Right lobe of liver (tissue), 4 donors: ENCODE measurements at regions not wholly inside any gene's neighbourhood (a gene's known extent, or its start where the extent isn't known, plus 50 kb on each side); places are given as distances from the start of the nearest gene placed in this dataset.

ENCODE experiments used
- POLR2A ChIP-seq: fragments of 450-650 bp; IDR thresholded peaks from one replicate; pipeline ENCODE4 v1.6.1; 2017; ENCODE audit warnings: antibody characterized with exemption, mild to moderate bottlenecking
- TF ChIP-seq, protein P1 (sequence below), 4 donors: fragments of 200-600 bp in 3 of 4; fragments of 450-650 bp in 1 of 4; IDR thresholded peaks; one replicate each; pipeline versions ENCODE4 v1.5.1 to v1.8.0; 2016 to 2022; ENCODE audit warnings: antibody characterized with exemption in 4 of 4, mild to moderate bottlenecking in 2 of 4
- donor health status: DM: no; HTN: no; CAD: no.
- donor health status: DM: no; HTN: no; CAD: no.
- donor health status: DM: no; HTN: yes; CAD: no.

DNA sequence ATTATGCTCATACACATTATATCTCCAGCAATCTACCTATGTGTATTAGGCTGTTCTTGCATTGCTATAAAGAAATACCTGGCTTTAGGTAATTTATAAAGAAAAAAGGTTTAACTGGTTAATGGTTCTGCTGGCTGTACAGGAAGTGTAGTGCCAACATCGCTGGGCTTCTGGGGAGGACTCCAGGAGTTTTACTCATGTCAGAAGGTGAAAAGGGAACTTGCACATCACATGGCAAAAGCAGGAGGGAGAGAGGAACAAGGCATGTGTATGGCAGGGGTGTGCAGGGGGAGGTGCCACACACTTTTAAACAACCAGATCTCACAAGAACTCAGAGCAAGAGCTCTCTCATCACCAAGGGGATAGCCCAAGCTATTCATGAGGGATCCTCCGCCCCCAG, 715.4 kb upstream of the ZEB2 start:
- TF ChIP-seq, protein P1, sequence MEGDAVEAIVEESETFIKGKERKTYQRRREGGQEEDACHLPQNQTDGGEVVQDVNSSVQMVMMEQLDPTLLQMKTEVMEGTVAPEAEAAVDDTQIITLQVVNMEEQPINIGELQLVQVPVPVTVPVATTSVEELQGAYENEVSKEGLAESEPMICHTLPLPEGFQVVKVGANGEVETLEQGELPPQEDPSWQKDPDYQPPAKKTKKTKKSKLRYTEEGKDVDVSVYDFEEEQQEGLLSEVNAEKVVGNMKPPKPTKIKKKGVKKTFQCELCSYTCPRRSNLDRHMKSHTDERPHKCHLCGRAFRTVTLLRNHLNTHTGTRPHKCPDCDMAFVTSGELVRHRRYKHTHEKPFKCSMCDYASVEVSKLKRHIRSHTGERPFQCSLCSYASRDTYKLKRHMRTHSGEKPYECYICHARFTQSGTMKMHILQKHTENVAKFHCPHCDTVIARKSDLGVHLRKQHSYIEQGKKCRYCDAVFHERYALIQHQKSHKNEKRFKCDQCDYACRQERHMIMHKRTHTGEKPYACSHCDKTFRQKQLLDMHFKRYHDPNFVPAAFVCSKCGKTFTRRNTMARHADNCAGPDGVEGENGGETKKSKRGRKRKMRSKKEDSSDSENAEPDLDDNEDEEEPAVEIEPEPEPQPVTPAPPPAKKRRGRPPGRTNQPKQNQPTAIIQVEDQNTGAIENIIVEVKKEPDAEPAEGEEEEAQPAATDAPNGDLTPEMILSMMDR (IDR thresholded peaks at IDR 0.05): no peak
- no peak for TF ChIP-seq POLR2A
